H1 (cell line): ENCODE measurements at regions not wholly inside any gene's neighbourhood (a gene's known extent, or its start where the extent isn't known, plus 50 kb on each side); places are given as distances from the start of the nearest gene placed in this dataset.

Experiments used
- CTCF ChIA-PET: fragments of 300-600 bp; sonication (Branson Sonifier 250); formaldehyde crosslinking; loops from one replicate; lab custom pipeline; 2021; ENCODE audit not compliant: partially characterized antibody; lab: Charles Lee
- POLR2A ChIA-PET: fragments of 300-600 bp; sonication (Branson Sonifier 250); formaldehyde crosslinking; loops from one replicate; lab custom pipeline; 2021; ENCODE audit warnings: inconsistent platforms; ENCODE audit not compliant: partially characterized antibody; lab: Charles Lee
- DNase-seq, 2 experiments: peaks; one replicate each; pipeline versions ENCODE4 v3.0.0 to v3.0.0-alpha.2; 2010 to 2022; ENCODE audit warnings: low spot score in 2 of 2, low read depth in 1 of 2, mixed read lengths in 1 of 2
- FAIRE-seq: peaks from 2 replicates; lab custom pipeline; 2011; peaks lifted over from hg19 to GRCh38; lab: Jason Lieb, UNC
- H2AFZ ChIP-seq: 2 replicates; pipeline ENCODE4 v1.8.1; 2012; ENCODE audit warnings: low read length, inconsistent platforms
- H2AK5ac ChIP-seq: 2 replicates; pipeline ENCODE4 v1.6.1; 2013; ENCODE audit warnings: low read depth, low read length
- H2BK120ac ChIP-seq: replicated peaks from 2 replicates; pipeline ENCODE3; 2013; ENCODE audit warnings: low read depth, low read length, inconsistent platforms
- H2BK12ac ChIP-seq: 2 replicates; pipeline ENCODE4 v1.6.1; 2013; ENCODE audit warnings: low read depth, low read length
- H2BK15ac ChIP-seq: 2 replicates; pipeline ENCODE4 v1.6.1; 2013; ENCODE audit warnings: low read length
- H2BK20ac ChIP-seq: 2 replicates; pipeline ENCODE4 v1.6.1; 2013; ENCODE audit warnings: low read length
- H2BK5ac ChIP-seq: 2 replicates; pipeline ENCODE4 v1.6.1; 2013; ENCODE audit warnings: low read depth, low read length
- H3K14ac ChIP-seq: 2 replicates; pipeline ENCODE4 v1.6.1; 2013; ENCODE audit warnings: inconsistent platforms; ENCODE audit not compliant: insufficient read length
- H3K18ac ChIP-seq: 2 replicates; pipeline ENCODE4 v1.6.1; 2013; ENCODE audit warnings: low read length; ENCODE audit errors: extremely low read depth
- H3K23ac ChIP-seq: 2 replicates; pipeline ENCODE4 v1.6.1; 2013; ENCODE audit warnings: inconsistent platforms; ENCODE audit not compliant: insufficient read length
- H3K23me2 ChIP-seq: 2 replicates; pipeline ENCODE4 v1.6.1; 2013; ENCODE audit warnings: low read depth, low read length
- H3K27ac ChIP-seq: 2 replicates; pipeline ENCODE4 v1.6.1; 2011; ENCODE audit warnings: low read depth, low read length, inconsistent platforms
- H3K27me3 ChIP-seq, 4 experiments: replicated peaks in 1 of 4; 1 replicate in 1 of 4; 2 replicates in 3 of 4; pipeline versions ENCODE4 v1.6.1 to v1.8.1; 2011 to 2013; ENCODE audit warnings: low read length in 3 of 4, mild to moderate bottlenecking in 3 of 4, inconsistent platforms in 2 of 4, mixed read lengths in 2 of 4, moderate library complexity in 1 of 4; ENCODE audit not compliant: control insufficient read depth in 3 of 4, insufficient read depth in 3 of 4; ENCODE audit errors: extremely low read depth in 1 of 4
- H3K36me3 ChIP-seq, 4 experiments: 2 replicates each; pipeline versions ENCODE4 v1.6.1 to v1.8.1; 2011 to 2013; ENCODE audit warnings: mild to moderate bottlenecking in 4 of 4, low read length in 3 of 4, moderate library complexity in 2 of 4, control low read depth in 1 of 4, inconsistent platforms in 1 of 4; ENCODE audit not compliant: insufficient read depth in 4 of 4, control insufficient read depth in 2 of 4
- H3K4ac ChIP-seq: replicated peaks from 2 replicates; pipeline ENCODE3; 2013; ENCODE audit warnings: low read length, low read depth, mixed read lengths, inconsistent platforms; ENCODE audit not compliant: insufficient read length
- H3K4me1 ChIP-seq, 4 experiments: replicated peaks in 1 of 4; 1 replicate in 1 of 4; 2 replicates in 3 of 4; pipeline versions ENCODE4 v1.6.1 to v1.8.1; 2011 to 2013; ENCODE audit warnings: low read length in 3 of 4, inconsistent platforms in 2 of 4, mixed read lengths in 1 of 4; ENCODE audit not compliant: insufficient read depth in 4 of 4, control insufficient read depth in 3 of 4
- H3K4me2 ChIP-seq, 2 experiments: 2 replicates each; pipeline versions ENCODE4 v1.6.1 to v1.8.1; 2011 to 2013; ENCODE audit warnings: low read depth in 2 of 2, low read length in 2 of 2, control low read depth in 1 of 2, inconsistent platforms in 1 of 2, mild to moderate bottlenecking in 1 of 2; ENCODE audit not compliant: insufficient read depth in 1 of 2
- H3K4me3 ChIP-seq, 4 experiments: fragments of 200-600, 300-600 bp in 1 of 4; sonication (generic), shearing (Covaris generic), sonication (Bioruptor Twin) in 1 of 4; 2 replicates each; pipeline versions ENCODE4 v1.5.1 to v1.8.1; 2011 to 2016; ENCODE audit warnings: low read length in 4 of 4, low read depth in 3 of 4, control low read depth in 2 of 4, inconsistent platforms in 2 of 4, mild to moderate bottlenecking in 2 of 4, mixed read lengths in 1 of 4, moderate library complexity in 1 of 4; ENCODE audit not compliant: insufficient read depth in 2 of 4; ENCODE audit errors: extremely low read depth in 1 of 4
- H3K56ac ChIP-seq: replicated peaks from 2 replicates; pipeline ENCODE3; 2013; ENCODE audit warnings: low read depth, mild to moderate bottlenecking, mixed read lengths, low read length, inconsistent platforms; ENCODE audit not compliant: insufficient read length
- H3K79me1 ChIP-seq: 2 replicates; pipeline ENCODE4 v1.6.1; 2013; ENCODE audit warnings: low read depth, low read length, control low read depth
- H3K79me2 ChIP-seq, 2 experiments: 2 replicates each; pipeline versions ENCODE4 v1.6.1 to v1.8.1; 2012 to 2013; ENCODE audit warnings: low read length in 2 of 2, mild to moderate bottlenecking in 2 of 2, inconsistent platforms in 1 of 2; ENCODE audit not compliant: insufficient read depth in 2 of 2, control insufficient read depth in 1 of 2
- H3K9ac ChIP-seq, 4 experiments: replicated peaks in 1 of 4; 1 replicate in 1 of 4; 2 replicates in 3 of 4; pipeline versions ENCODE4 v1.6.1 to v1.8.1; 2011 to 2013; ENCODE audit warnings: low read depth in 3 of 4, low read length in 3 of 4, control low read depth in 2 of 4, mild to moderate bottlenecking in 2 of 4, moderate library complexity in 2 of 4, inconsistent platforms in 1 of 4; ENCODE audit errors: extremely low read depth in 1 of 4
- H3K9me3 ChIP-seq, 2 experiments: 2 replicates each; pipeline versions ENCODE4 v1.6.1 to v1.8.1; 2012 to 2013; ENCODE audit warnings: mild to moderate bottlenecking in 2 of 2, moderate library complexity in 2 of 2, control low read depth in 1 of 2, inconsistent platforms in 1 of 2, low read depth in 1 of 2, low read length in 1 of 2, mixed read lengths in 1 of 2; ENCODE audit not compliant: insufficient read depth in 2 of 2
- H4K20me1 ChIP-seq, 2 experiments: replicated peaks in 1 of 2; 2 replicates each; pipeline versions ENCODE3 to v1.8.1; 2011 to 2013; ENCODE audit warnings: inconsistent platforms in 2 of 2, low read length in 2 of 2, mild to moderate bottlenecking in 1 of 2; ENCODE audit not compliant: insufficient read depth in 2 of 2, control insufficient read depth in 1 of 2
- H4K5ac ChIP-seq: 2 replicates; pipeline ENCODE4 v1.6.1; 2013; ENCODE audit warnings: low read length, low read depth, mixed read lengths, inconsistent platforms; ENCODE audit not compliant: insufficient read length
- H4K8ac ChIP-seq: 2 replicates; pipeline ENCODE4 v1.8.0; 2013; ENCODE audit warnings: mild to moderate bottlenecking, moderate library complexity, low read length, inconsistent platforms; ENCODE audit not compliant: insufficient read depth; ENCODE audit errors: extremely low read depth
- H4K91ac ChIP-seq: replicated peaks from 2 replicates; pipeline ENCODE3; 2013; ENCODE audit warnings: low read length, mixed read lengths, inconsistent platforms; ENCODE audit not compliant: insufficient read length
- GABPA ChIP-seq: IDR thresholded peaks from 2 replicates; pipeline ENCODE4 v1.6.1; 2011; ENCODE audit warnings: mild to moderate bottlenecking, low read length, moderate library complexity, borderline replicate concordance; ENCODE audit not compliant: insufficient read depth
- JUN ChIP-seq: IDR thresholded peaks from 2 replicates; pipeline ENCODE4 v1.6.1; 2011; ENCODE audit warnings: low read depth, mild to moderate bottlenecking, improper control_type of control experiment, low read length
- KDM4A ChIP-seq: IDR thresholded peaks from one replicate; pipeline ENCODE4 v1.7.1; 2012; ENCODE audit warnings: low read depth, mild to moderate bottlenecking, moderate library complexity, low read length, inconsistent platforms; ENCODE audit not compliant: severe bottlenecking
- SAP30 ChIP-seq: fragments of 300-600 bp; sonication (generic); IDR thresholded peaks from 2 replicates; pipeline ENCODE4 v1.7.1; 2012; ENCODE audit warnings: low read length, moderate library complexity, mild to moderate bottlenecking, inconsistent platforms; ENCODE audit not compliant: insufficient read depth, insufficient replicate concordance
- SP2 ChIP-seq: IDR thresholded peaks from 2 replicates; pipeline ENCODE4 v1.6.1; 2012; ENCODE audit warnings: mild to moderate bottlenecking, low read length, inconsistent platforms
- TAF1 ChIP-seq: IDR thresholded peaks from 2 replicates; pipeline ENCODE4 v1.6.1; 2011; ENCODE audit warnings: mild to moderate bottlenecking, low read depth, low read length
- WGBS, 2 experiments: shearing (Covaris generic) in 1 of 2; methylation state at CpG; one replicate each; pipeline versions ENCODE4 v1.1.6 to v1.1.7; 2013 to 2015; ENCODE audit warnings: low lambda C conversion rate in 2 of 2, mixed read lengths in 2 of 2, inconsistent platforms in 1 of 2, low coverage in 1 of 2, missing lambda C conversion rate in 1 of 2; ENCODE audit not compliant: insufficient replicate concordance in 2 of 2, insufficient coverage in 1 of 2, insufficient read length in 1 of 2; ENCODE audit errors: extremely low coverage in 1 of 2, missing lambda C conversion rate in 1 of 2; 5-methylcytosine and 5-hydroxymethylcytosine counted together

- no peaks in the 10 kb centered on the region for H3K79me2 ChIP-seq
- H3K4me3 ChIP-seq, result no peak overlapping the region
- POLR2A ChIA-PET, result no interaction called here
- H3K4me2 ChIP-seq, result no peak overlapping the region
- 91% methylated on average over 11 of the region's 11 CpGs; no CpG with 5 or more reads in 1 of the 2 experiments for WGBS, 2 experiments
- no peak overlapping the region for H3K56ac ChIP-seq
- CTCF ChIA-PET, result interaction anchor here (1.2 kb wide), 1 partner anchor 42 kb away, joined by 3 read pairs; no protein-coding TSS in a partner anchor
- H3K4ac ChIP-seq, result no peak overlapping the region
- no peaks in the 10 kb centered on the region for H3K27me3 ChIP-seq
- H3K9ac ChIP-seq, result no peak overlapping the region
- H3K23ac ChIP-seq, result no peak overlapping the region
- H3K14ac ChIP-seq, result no peak overlapping the region
- H2BK5ac ChIP-seq, result no peak overlapping the region
- H2BK12ac ChIP-seq, result no peak overlapping the region
- H4K5ac ChIP-seq, result no peak overlapping the region
- H4K8ac ChIP-seq, result no peak overlapping the region
- H2BK120ac ChIP-seq, result no peak overlapping the region
- H3K36me3 ChIP-seq, result no peaks in the 10 kb centered on the region; a peak in 2 of 8 replicates
- no peak overlapping the region for H3K18ac ChIP-seq
- H2AFZ ChIP-seq, result no peak overlapping the region
- peaks cover 0 to 3% (median 1%) of the 10 kb centered on the region in 4 experiments; a peak in 3 of 7 replicates for H3K4me1 ChIP-seq
- no peak for DNase-seq
- H3K79me1 ChIP-seq, result no peaks in the 10 kb centered on the region
- no peaks in the 10 kb centered on the region for H3K23me2 ChIP-seq
- no peaks in the 10 kb centered on the region for H4K20me1 ChIP-seq
- no peak overlapping the region for H2AK5ac ChIP-seq
- no peak overlapping the region for H2BK15ac ChIP-seq
- H3K27ac ChIP-seq, result no peak overlapping the region
- TF ChIP-seq SP2 (no peak), SAP30 (no peak), GABPA (no peak), TAF1 (no peak), KDM4A (no peak), JUN (no peak)
- H2BK20ac ChIP-seq, result no peak overlapping the region
- H4K91ac ChIP-seq, result no peak overlapping the region
- H3K9me3 ChIP-seq, result no peaks in the 10 kb centered on the region
- no peak for FAIRE-seq
Observed at GRCh38 chr4:127120441-127121090, 512.2 kb upstream of the INTU start.
